ENCODE measurements at regions not wholly inside any gene's neighbourhood (a gene's known extent, or its start where the extent isn't known, plus 50 kb on each side); places are given as distances from the start of the nearest gene placed in this dataset.
A peak's percentile ranks its signal among the peaks of the same experiment; 100 is the strongest.

DNA sequence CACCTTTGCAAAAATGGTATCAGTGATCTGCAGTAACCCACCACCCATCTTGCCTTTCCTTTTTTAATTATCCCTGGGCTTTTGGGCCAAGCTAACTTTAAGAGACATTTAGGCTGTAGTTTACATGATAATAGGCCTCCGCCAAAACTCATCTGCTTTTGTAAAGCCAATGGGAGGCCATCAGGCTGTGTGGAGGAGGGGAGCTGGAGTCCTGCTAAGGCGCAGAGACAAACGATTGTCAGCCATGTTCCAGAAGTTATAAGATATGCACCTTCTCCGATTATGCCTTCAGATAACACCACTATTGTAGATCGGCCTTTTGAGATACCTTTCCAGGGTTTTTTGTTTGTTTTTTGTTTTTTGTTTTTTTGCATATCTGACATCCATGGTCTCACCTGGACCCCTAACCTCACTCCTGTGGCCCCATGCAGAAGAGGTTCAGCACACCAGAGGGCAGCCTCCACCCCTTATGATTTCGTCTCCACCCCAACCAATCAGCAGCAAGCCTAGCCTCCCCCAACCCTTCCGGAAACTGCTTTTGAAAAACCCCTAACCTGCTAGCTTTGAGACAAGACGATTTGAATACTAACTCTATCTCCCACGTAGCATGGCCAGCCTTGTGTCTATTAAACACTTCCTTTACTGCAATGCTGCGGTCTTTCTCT lies 113.9 kb upstream of the UBL3 start:
- Histone ChIP-seq H3K27me3 (ENCODE audit: low read depth, low read length) (0 out of 2 replicates have a peak, but pooled peaks cover 5% of the 10 kb centered on the region), H4K20me1 (ENCODE audit: insufficient read depth, low read length) (no peaks in the 10 kb centered on the region), H3K4me3 (ENCODE audit: low read length) (no peak overlapping the region), H3K36me3 (replicated peaks; ENCODE audit: low read depth, low read length) (no peaks in the 10 kb centered on the region), H3K27ac (ENCODE audit: low read length) (no peak overlapping the region), H3K4me1 (ENCODE audit: low read length) (0 out of 2 replicates have a peak, but pooled peaks cover 3% of the 10 kb centered on the region), H2AFZ (ENCODE audit: low read depth, low read length) (no peak overlapping the region), H3K79me2 (ENCODE audit: low read length) (no peaks in the 10 kb centered on the region), H3K4me2 (ENCODE audit: low read length) (no peak overlapping the region), H3K9ac (ENCODE audit: low read length) (no peak overlapping the region), H3K9me3 (ENCODE audit: insufficient read depth, low read length) (peaks cover 9% of the 10 kb centered on the region; the same call in 1 of the 2 replicates)
- TF ChIP-seq, protein P1, sequence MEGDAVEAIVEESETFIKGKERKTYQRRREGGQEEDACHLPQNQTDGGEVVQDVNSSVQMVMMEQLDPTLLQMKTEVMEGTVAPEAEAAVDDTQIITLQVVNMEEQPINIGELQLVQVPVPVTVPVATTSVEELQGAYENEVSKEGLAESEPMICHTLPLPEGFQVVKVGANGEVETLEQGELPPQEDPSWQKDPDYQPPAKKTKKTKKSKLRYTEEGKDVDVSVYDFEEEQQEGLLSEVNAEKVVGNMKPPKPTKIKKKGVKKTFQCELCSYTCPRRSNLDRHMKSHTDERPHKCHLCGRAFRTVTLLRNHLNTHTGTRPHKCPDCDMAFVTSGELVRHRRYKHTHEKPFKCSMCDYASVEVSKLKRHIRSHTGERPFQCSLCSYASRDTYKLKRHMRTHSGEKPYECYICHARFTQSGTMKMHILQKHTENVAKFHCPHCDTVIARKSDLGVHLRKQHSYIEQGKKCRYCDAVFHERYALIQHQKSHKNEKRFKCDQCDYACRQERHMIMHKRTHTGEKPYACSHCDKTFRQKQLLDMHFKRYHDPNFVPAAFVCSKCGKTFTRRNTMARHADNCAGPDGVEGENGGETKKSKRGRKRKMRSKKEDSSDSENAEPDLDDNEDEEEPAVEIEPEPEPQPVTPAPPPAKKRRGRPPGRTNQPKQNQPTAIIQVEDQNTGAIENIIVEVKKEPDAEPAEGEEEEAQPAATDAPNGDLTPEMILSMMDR (IDR thresholded peaks at IDR 0.05; ENCODE audit: low read depth, low read length), result peak; percentile 20
- no peak for TF ChIP-seq EZH2phosphoT487 (IDR thresholded peaks at IDR 0.05; ENCODE audit: low read depth)

- Histone ChIP-seq H3K4me3 (ENCODE audit: low read length) (no peak overlapping the region), H3K9me3 (ENCODE audit: insufficient read depth, low read length) (peaks cover 9% of the 10 kb centered on the region; the same call in 1 of the 2 replicates), H3K27ac (ENCODE audit: low read length) (no peak overlapping the region), H4K20me1 (ENCODE audit: insufficient read depth, low read length) (no peaks in the 10 kb centered on the region), H3K27me3 (ENCODE audit: low read depth, low read length) (peaks cover 13% of the 10 kb centered on the region), H2AFZ (ENCODE audit: low read depth, low read length) (no peak overlapping the region), H3K9ac (ENCODE audit: low read length) (no peak overlapping the region), H3K4me2 (ENCODE audit: low read length) (no peak overlapping the region), H3K36me3 (replicated peaks; ENCODE audit: low read depth, low read length) (no peaks in the 10 kb centered on the region), H3K4me1 (ENCODE audit: low read length) (0 out of 2 replicates have a peak, but pooled peaks cover 3% of the 10 kb centered on the region), H3K79me2 (ENCODE audit: low read length) (no peaks in the 10 kb centered on the region)
- TF ChIP-seq, protein P1 (IDR thresholded peaks at IDR 0.05; ENCODE audit: low read depth, low read length), result no peak
- no peak for TF ChIP-seq EZH2phosphoT487 (IDR thresholded peaks at IDR 0.05; ENCODE audit: low read depth)
Observed at GRCh38 chr13:29963089-29963488, 112.7 kb upstream of the UBL3 start.

DNA sequence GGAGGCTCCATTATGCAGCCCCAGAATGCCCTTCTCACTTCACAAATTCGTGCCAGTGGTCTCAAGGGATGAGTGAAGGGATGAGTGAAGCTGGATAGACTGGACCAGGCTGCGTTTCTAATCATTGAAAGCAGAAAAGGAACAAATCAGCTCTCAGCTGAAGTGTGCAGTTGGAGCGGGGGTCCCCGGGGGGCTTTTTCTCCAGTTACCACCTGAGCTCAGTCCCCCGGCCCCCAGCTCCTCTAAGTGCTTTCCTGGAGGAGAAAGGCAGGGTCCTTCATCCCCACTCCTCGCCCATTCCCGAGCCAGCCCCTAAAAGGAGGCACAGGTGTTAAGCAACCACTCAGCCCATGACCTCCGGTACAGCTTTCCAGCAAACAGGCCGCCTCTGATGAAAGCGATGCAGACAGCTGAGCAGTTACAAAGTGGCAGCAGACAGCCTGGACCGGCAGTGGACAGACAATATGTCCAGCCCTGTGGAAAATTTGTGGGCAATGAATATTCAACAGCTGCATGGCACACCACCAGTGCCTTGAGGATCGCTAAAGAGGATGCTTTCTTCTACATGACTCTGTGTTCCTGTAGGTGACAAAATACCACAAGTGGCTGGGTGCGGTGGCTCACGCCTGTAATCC lies 110.7 kb upstream of the UBL3 start:
- Histone ChIP-seq H3K27ac (ENCODE audit: low read length) (no peak overlapping the region), H3K9me3 (ENCODE audit: insufficient read depth, low read length) (no peaks in the 10 kb centered on the region), H3K4me3 (ENCODE audit: low read length) (no peak overlapping the region), H3K36me3 (replicated peaks; ENCODE audit: low read depth, low read length) (no peaks in the 10 kb centered on the region), H3K9ac (ENCODE audit: low read length) (no peak overlapping the region), H3K4me1 (ENCODE audit: low read length) (peaks cover 9% of the 10 kb centered on the region), H3K79me2 (ENCODE audit: low read length) (no peaks in the 10 kb centered on the region), H3K4me2 (ENCODE audit: low read length) (no peak overlapping the region), H3K27me3 (ENCODE audit: low read depth, low read length) (peaks cover 29% of the 10 kb centered on the region), H2AFZ (ENCODE audit: low read depth, low read length) (no peak overlapping the region), H4K20me1 (ENCODE audit: insufficient read depth, low read length) (no peaks in the 10 kb centered on the region)
- TF ChIP-seq EZH2phosphoT487 (IDR thresholded peaks at IDR 0.05; ENCODE audit: low read depth), result no peak
- TF ChIP-seq, protein P1 (IDR thresholded peaks at IDR 0.05; ENCODE audit: low read depth, low read length), result no peak

DNA sequence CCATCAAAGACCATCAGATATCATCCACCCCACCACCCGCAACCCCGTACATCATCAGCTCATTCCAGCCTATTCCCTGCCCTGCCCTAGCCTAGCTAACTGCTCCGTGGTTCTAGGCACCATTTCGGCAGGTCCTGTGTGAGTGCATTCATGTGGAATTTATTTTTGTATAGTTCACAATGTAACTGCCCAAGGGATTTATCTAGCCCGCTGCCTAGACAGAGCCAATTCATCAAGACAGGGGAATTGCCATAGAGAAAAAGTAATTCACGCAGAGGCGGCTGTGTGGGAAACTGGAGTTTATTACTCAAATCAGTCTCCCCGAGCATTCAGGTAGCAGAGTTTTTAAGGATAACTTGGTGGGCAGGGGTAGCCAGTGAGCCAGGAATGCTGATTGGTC lies 109.2 kb upstream of the UBL3 start:
- Histone ChIP-seq H3K27ac (ENCODE audit: low read length) (no peak overlapping the region), H3K79me2 (ENCODE audit: low read length) (no peaks in the 10 kb centered on the region), H3K27me3 (ENCODE audit: low read depth, low read length) (peaks cover 29% of the 10 kb centered on the region), H3K4me1 (ENCODE audit: low read length) (peaks cover 6% of the 10 kb centered on the region), H3K4me3 (ENCODE audit: low read length) (no peak overlapping the region), H3K9ac (ENCODE audit: low read length) (no peak overlapping the region), H3K9me3 (ENCODE audit: insufficient read depth, low read length) (no peaks in the 10 kb centered on the region), H3K36me3 (replicated peaks; ENCODE audit: low read depth, low read length) (no peaks in the 10 kb centered on the region), H3K4me2 (ENCODE audit: low read length) (no peak overlapping the region), H2AFZ (ENCODE audit: low read depth, low read length) (no peak overlapping the region), H4K20me1 (ENCODE audit: insufficient read depth, low read length) (no peaks in the 10 kb centered on the region)
- TF ChIP-seq EZH2phosphoT487 (IDR thresholded peaks at IDR 0.05; ENCODE audit: low read depth), result no peak
